GM20000 (cell line): ENCODE measurements at regions not wholly inside any gene's neighbourhood (a gene's known extent, or its start where the extent isn't known, plus 50 kb on each side); places are given as distances from the start of the nearest gene placed in this dataset.

ENCODE experiments used
- DNase-seq: peaks from one replicate; pipeline ENCODE4 v3.0.0; 2012; ENCODE audit warnings: low spot score
- CTCF ChIP-seq: IDR thresholded peaks from 2 replicates; pipeline ENCODE4 v1.5.1; 2012; ENCODE audit warnings: mild to moderate bottlenecking, control low read depth; ENCODE audit errors: extremely low read depth, missing control alignments

DNA sequence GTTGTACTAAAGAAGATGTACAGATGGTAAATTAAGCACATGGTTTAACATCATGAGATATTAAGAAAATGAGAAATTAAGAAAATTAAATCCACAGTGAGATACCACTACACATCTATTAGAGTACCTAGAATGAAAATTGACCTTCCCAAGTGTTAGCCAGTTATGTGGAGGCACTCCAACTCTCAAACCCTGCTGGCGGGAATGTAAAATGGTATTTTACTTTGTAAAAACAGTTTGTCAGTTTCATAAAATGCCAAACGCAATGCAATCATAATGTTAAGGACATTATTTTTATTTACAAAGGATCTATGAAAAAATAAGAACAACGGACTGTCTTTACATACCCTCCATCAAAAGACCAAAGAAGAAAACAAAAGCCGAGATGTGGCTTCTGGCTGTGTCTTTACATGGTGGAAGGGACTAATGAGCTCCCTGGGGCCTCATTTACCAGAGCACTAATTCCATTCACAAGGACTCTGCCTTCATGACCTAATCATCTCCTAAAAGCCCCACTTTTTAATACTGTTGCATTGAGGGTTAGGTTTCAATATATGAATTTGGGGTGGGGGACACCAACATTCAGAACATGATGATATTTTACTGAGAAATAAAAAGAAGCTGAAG is 1178.7 kb downstream of the AACS start:
- no peak for DNase-seq
- no peak for TF ChIP-seq CTCF

DNA sequence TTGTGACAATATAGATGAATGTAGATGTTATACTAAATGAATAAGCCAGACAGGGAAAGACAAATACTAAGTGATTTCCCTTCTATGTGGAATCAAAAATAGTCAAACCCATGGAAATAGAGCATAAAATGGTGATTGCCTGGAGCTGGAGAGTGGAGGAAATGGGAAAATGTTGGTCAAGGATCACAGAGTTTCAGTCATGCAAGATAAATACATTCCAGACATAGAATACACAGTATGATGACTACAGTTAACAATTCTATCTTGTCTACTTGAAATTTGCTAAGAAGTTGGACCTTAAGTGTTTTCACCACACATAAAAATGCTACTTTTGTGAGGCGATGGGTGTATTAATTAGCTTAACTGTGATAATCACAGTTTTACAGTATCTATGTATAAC is 1182.7 kb downstream of the AACS start:
- no peak for TF ChIP-seq CTCF
- DNase-seq, result no peak

- DNase-seq, result no peak
- TF ChIP-seq CTCF, result no peak
These were observed 1183.7 kb downstream of the AACS start for GRCh38 chr12:126248871-126249403.

DNA sequence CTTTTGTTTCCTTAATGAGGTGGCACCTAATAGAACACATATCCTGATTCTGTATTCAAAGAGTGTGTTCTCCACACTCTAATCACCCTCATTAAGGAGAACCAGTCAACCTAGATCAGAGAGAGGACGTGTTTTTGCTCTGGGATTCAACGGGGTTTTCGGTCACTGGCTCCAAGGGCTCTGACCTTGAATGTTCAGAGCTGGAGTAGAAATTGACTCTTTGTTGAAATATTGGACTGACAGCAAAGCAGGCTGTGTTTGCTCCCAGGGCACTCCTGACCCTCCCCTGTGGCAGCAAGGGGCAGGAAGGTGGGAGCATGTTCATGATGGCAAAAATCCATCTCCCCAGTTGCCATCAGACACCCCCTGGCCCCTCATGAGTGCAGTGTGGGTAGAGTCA is 1193.0 kb downstream of the AACS start:
- no peak for TF ChIP-seq CTCF
- no peak for DNase-seq

GRCh38 chr12:126262829-126263228 is 1197.6 kb downstream of the AACS start:
- no peak for TF ChIP-seq CTCF
- no peak for DNase-seq

DNA sequence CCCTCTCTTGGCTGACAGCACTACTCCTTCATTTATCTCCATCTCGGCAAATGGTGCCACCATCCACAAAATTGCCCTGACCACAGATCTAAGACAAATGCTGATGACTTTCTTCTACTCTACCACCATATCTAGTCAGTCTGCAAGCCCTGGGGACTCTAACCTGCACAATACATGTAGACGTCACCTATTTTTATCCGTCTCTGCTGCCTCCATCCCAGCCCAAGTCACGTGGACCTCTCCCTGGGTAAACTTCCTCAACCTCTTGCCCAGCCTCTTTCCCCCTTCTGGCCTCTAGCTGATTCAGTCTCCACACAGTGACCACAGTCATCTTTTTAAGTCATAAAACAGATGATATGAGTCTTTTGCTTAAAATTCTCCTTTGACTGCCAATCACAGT is 1203.0 kb downstream of the AACS start:
- no peak for TF ChIP-seq CTCF
- DNase-seq, result no peak

GRCh38 chr12:126271159-126271558 is 1205.9 kb downstream of the AACS start:
- TF ChIP-seq CTCF, result no peak
- no peak for DNase-seq
